HS-27A (cell line): ENCODE measurements at regions not wholly inside any gene's neighbourhood (a gene's known extent, or its start where the extent isn't known, plus 50 kb on each side); places are given as distances from the start of the nearest gene placed in this dataset.
"Not testable (repeated sequence)": the region's sequence is repeated elsewhere in the genome, so short reads cannot be mapped to it uniquely, and the experiment has no call there.

Experiments used
- DNase-seq: peaks from one replicate; pipeline ENCODE4 v3.0.0-alpha.2; 2012; ENCODE audit warnings: low read depth, missing footprints

DNA sequence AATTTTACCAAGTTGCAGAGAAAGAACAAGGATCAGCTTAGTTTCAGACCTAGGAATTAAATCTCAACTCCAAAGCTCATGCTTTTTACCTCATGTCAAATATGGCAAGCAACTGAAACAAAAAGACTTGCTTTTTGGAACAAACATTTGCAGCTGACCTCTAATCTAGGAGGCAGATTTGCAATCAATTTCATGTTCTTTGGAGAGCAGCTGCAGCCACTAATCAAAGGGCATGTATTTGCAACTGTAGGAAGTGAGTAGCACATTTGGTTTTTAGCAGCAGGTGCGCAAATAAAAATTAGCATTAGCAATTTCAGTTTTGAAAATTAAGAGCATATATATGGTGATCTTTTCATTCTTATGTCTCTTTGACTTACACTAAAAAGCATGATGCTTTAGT, 459.3 kb upstream of the SLC10A2 start:
- no peak for DNase-seq

DNA sequence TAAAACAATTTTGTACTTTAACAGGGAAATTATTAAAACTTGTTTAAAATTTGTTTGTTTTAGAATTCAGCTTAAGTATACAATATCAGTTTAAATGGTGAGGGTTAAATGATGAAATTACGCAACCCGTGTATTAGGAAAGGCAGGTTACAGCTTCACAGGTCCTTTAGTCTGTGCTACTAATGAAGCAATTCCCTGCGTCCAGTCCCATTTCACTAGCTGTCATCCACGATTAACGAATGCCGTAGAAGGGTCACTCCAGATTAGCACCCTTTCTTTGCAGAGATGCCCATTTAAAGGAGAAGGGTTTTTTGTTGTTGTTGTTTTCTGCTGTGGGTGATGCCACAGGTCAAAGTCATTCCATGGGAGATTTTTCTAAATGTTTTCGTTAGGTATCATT, 457.6 kb upstream of the SLC10A2 start:
- DNase-seq, result no peak

- no peak for DNase-seq
Observed at GRCh38 chr13:103521532-103521931, 455.3 kb upstream of the SLC10A2 start.

DNA sequence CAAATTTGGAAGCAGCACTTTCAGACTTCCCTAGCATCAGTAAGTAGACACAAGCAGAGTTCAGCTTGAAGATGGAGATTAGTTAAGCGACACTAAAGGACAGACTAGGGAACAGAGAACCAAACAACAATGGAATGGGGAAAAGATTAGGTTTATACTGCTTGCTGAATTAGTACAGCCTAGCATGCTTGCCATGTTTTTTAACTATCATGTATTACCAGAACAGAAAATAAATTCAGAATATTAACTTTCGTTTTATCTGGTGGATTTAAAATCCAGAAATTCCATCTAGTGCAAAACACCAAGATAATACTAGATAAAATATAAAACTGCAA, 451.5 kb upstream of the SLC10A2 start:
- no peak for DNase-seq

DNA sequence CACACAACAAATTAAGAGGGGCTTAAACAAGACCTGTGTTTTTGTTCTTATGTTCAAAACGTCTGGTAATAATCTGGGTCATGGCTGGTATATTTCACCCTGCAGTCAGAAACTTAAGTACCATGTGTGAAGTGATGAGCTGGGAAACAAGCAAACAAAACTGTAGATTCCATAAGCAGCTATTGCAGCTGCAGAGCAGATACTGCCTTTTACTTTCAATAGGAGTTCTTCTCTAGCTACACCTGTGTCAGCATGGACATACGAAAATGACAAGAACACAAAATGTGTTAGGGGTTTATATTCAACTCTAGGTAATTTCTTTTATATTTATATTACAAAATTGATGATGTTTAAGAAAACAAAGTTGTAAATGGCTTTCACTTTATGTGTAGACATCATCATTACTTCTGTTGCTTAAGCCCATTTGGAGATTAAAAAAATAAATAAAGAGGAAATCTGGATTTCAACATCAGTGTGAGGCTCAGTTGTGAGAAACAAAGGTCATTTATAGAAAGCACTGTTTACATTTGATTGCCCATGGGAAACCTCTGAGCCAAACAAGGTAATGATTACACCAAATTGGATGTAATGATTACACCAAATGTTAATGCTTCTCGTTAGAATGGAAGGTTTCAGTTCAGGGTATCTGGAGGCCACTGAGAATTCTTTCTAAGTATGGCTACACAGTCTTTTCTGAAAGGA, 451.0 kb upstream of the SLC10A2 start:
- DNase-seq, result no peak

- DNase-seq, result no peak
Observed at GRCh38 chr13:103516015-103516795, 450.0 kb upstream of the SLC10A2 start.

- no peak for DNase-seq
Observed at GRCh38 chr13:103515410-103515809, 449.2 kb upstream of the SLC10A2 start.

DNA sequence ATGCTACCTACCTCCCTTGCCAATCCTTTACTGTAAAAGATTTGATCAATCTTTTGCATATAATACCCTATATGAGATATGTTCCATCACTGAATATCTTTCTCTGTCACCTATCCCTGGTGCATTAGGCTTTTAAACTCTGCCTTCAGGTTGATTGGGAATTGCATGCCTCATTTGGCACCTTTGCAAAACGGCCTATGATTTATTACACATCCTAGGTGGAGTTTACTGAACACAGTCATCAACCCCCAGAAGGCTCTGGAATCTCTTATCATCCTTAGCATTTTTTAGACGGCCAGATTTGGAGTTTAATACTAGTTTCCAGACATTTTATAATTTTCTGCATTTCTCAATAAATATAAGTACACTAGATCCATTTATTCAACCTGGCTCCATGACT, 448.4 kb upstream of the SLC10A2 start:
- no peak for DNase-seq

DNA sequence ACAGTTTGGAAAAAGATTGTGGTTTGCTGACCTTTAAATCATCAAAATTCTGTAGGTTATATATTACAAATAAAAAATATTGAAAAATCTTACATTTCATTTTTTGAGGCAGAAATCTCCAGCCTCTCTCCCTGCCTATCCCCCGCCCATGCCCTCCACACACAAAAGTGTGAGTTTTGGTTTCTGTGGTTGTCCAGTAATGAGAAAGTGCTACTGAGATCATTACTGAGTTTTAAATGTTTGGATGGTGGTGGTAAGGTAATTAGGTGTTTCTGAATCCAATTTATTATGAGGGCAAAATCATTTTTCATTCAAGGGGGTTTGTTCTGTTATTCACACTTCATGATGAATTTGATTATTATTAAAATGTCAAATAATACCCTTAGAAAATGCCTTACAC, 448.0 kb upstream of the SLC10A2 start:
- DNase-seq, result no peak

GRCh38 chr13:103510007-103510535, 443.9 kb upstream of the SLC10A2 start:
- DNase-seq, result no peak

GRCh38 chr13:103497404-103497803, 431.2 kb upstream of the SLC10A2 start:
- no peak for DNase-seq

DNA sequence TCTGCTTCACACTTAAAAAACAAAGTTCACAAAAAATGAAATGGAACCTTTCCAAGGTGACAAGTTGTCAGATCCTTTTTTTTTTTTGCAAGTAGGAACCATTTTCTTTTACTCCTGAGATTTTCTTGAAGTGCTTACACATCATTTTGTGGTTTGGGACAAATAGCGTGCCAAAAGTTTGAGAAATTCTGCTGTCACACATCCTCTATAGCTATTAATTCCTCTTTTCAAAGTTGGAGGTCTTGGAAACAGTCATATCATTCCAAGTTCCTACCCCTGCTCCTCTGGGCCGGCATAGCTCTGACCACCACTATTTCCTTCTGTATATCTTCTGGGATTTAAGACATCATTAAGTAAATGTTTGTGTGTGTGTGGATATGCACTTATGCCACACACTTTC, 421.6 kb upstream of the SLC10A2 start:
- DNase-seq, result no peak

GRCh38 chr13:103473081-103473480, 406.9 kb upstream of the SLC10A2 start:
- DNase-seq, result no peak

DNA sequence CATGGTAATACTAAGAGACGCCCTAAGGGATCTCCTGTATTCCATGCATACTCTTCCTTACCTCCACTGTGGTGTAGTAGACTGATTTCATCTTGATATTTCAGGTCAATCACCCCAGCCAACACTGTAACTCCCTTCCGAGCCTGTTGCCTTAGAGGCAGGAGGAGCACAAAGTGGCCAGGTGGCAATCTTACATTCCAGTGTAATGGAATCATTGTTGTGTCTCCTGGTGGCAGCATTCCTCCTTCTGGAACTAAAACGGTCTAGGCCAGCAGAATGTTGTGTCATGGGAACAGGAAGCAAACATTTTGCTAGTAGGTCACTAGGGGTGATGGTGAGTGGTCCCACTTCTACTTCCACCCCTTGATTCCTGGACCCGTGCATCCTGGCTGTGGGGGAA, 405.7 kb upstream of the SLC10A2 start:
- no peak for DNase-seq

- DNase-seq, result no peak
Observed at GRCh38 chr13:103469771-103470170, 403.6 kb upstream of the SLC10A2 start.

DNA sequence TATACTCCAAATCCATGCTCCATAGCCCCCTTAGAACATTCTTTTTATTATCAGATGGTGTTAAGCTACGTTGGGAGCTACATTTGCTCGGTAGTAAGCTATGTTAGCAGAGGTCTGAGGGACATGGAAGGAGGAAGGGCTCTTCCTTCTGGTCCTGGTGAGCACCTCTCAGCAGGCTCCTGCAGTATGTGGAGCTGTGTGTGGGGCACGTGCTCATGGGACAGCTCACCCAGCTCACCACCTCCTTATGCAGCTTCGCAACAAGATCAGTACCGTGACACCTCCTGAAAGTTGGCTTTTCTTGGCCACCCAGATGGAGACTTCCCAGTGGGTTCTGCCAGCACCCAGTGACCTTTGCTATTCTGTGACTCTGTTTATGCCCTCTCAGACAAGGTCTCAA, 400.5 kb upstream of the SLC10A2 start:
- no peak for DNase-seq

DNA sequence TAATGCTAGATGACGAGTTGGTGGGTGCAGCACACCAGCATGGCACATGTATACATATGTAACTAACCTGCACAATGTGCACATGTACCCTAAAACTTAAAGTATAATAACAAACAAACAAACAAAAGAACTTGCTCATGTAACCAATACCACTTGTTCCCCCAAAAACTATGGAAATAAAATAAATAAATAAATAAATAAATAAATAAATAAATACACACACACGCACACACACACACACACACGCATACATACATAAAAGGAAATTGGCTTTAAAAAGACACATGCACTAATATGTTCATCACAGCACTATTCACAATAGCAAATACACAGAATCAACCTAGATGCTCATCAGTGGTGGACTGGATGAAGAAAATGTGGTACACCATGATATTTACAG, 394.0 kb upstream of the SLC10A2 start:
- DNase-seq, result not testable (repeated sequence)

DNA sequence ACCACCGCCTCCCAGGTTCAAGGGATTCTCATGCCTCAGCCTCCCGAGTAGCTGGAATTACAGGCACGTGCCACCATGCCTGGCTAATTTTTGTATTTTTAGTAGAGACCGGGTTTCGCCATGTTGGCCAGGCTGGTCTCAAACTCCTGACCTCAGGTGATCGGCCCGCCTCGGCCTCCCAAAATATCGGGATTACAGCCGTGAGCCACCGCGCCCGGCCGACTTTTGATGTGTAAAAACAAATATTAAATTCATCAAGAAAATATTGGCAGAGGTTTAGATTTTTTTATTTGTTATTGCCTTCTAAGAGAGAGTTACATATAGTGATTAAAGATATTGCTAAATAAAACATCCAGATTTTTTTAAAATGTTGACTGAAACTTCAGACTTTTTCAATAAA, 390.8 kb upstream of the SLC10A2 start:
- not testable (repeated sequence) for DNase-seq

- DNase-seq, result no peak
Observed at GRCh38 chr13:103451656-103452055, 385.4 kb upstream of the SLC10A2 start.

DNA sequence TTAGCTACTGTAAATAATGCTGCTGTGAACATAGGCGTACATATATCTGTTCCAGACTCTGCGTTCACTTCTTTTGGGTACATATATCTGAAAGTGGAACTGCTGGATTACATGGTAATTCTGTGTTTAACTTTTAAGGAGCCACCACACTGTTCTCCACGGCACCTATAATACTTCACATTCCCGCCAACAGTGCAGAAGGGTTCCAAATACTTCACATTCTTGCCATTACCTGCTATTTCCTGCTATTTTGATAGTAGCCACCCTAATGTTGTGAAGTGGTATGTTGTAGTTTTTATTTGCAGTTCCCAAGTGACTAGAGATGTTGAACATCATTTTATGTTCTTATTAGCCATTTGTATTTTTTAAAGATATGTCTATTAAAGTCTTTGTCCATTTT, 377.4 kb upstream of the SLC10A2 start:
- DNase-seq, result no peak

GRCh38 chr13:103437651-103438050, 371.4 kb upstream of the SLC10A2 start:
- DNase-seq, result no peak

- DNase-seq, result no peak
Observed at GRCh38 chr13:103436057-103436654, 369.9 kb upstream of the SLC10A2 start.

GRCh38 chr13:103431856-103432255, 365.6 kb upstream of the SLC10A2 start:
- DNase-seq, result no peak
